H1 (cell line): ENCODE measurements at regions not wholly inside any gene's neighbourhood (a gene's known extent, or its start where the extent isn't known, plus 50 kb on each side); places are given as distances from the start of the nearest gene placed in this dataset.

Experiments
- CTCF ChIA-PET: fragments of 300-600 bp; sonication (Branson Sonifier 250); formaldehyde crosslinking; loops from one replicate; lab custom pipeline; 2021; ENCODE audit not compliant: partially characterized antibody; lab: Charles Lee
- POLR2A ChIA-PET: fragments of 300-600 bp; sonication (Branson Sonifier 250); formaldehyde crosslinking; loops from one replicate; lab custom pipeline; 2021; ENCODE audit warnings: inconsistent platforms; ENCODE audit not compliant: partially characterized antibody; lab: Charles Lee
- DNase-seq, 2 experiments: peaks; one replicate each; pipeline versions ENCODE4 v3.0.0 to v3.0.0-alpha.2; 2010 to 2022; ENCODE audit warnings: low spot score in 2 of 2, low read depth in 1 of 2, mixed read lengths in 1 of 2
- FAIRE-seq: peaks from 2 replicates; lab custom pipeline; 2011; peaks lifted over from hg19 to GRCh38; lab: Jason Lieb, UNC
- H2AFZ ChIP-seq: 2 replicates; pipeline ENCODE4 v1.8.1; 2012; ENCODE audit warnings: low read length, inconsistent platforms
- H2AK5ac ChIP-seq: 2 replicates; pipeline ENCODE4 v1.6.1; 2013; ENCODE audit warnings: low read depth, low read length
- H2BK120ac ChIP-seq: replicated peaks from 2 replicates; pipeline ENCODE3; 2013; ENCODE audit warnings: low read depth, low read length, inconsistent platforms
- H2BK12ac ChIP-seq: 2 replicates; pipeline ENCODE4 v1.6.1; 2013; ENCODE audit warnings: low read depth, low read length
- H2BK15ac ChIP-seq: 2 replicates; pipeline ENCODE4 v1.6.1; 2013; ENCODE audit warnings: low read length
- H2BK20ac ChIP-seq: 2 replicates; pipeline ENCODE4 v1.6.1; 2013; ENCODE audit warnings: low read length
- H2BK5ac ChIP-seq: 2 replicates; pipeline ENCODE4 v1.6.1; 2013; ENCODE audit warnings: low read depth, low read length
- H3K14ac ChIP-seq: 2 replicates; pipeline ENCODE4 v1.6.1; 2013; ENCODE audit warnings: inconsistent platforms; ENCODE audit not compliant: insufficient read length
- H3K18ac ChIP-seq: 2 replicates; pipeline ENCODE4 v1.6.1; 2013; ENCODE audit warnings: low read length; ENCODE audit errors: extremely low read depth
- H3K23ac ChIP-seq: 2 replicates; pipeline ENCODE4 v1.6.1; 2013; ENCODE audit warnings: inconsistent platforms; ENCODE audit not compliant: insufficient read length
- H3K23me2 ChIP-seq: 2 replicates; pipeline ENCODE4 v1.6.1; 2013; ENCODE audit warnings: low read depth, low read length
- H3K27ac ChIP-seq: 2 replicates; pipeline ENCODE4 v1.6.1; 2011; ENCODE audit warnings: low read depth, low read length, inconsistent platforms
- H3K27me3 ChIP-seq, 4 experiments: replicated peaks in 1 of 4; 1 replicate in 1 of 4; 2 replicates in 3 of 4; pipeline versions ENCODE4 v1.6.1 to v1.8.1; 2011 to 2013; ENCODE audit warnings: low read length in 3 of 4, mild to moderate bottlenecking in 3 of 4, inconsistent platforms in 2 of 4, mixed read lengths in 2 of 4, moderate library complexity in 1 of 4; ENCODE audit not compliant: control insufficient read depth in 3 of 4, insufficient read depth in 3 of 4; ENCODE audit errors: extremely low read depth in 1 of 4
- H3K36me3 ChIP-seq, 4 experiments: 2 replicates each; pipeline versions ENCODE4 v1.6.1 to v1.8.1; 2011 to 2013; ENCODE audit warnings: mild to moderate bottlenecking in 4 of 4, low read length in 3 of 4, moderate library complexity in 2 of 4, control low read depth in 1 of 4, inconsistent platforms in 1 of 4; ENCODE audit not compliant: insufficient read depth in 4 of 4, control insufficient read depth in 2 of 4
- H3K4ac ChIP-seq: replicated peaks from 2 replicates; pipeline ENCODE3; 2013; ENCODE audit warnings: low read length, low read depth, mixed read lengths, inconsistent platforms; ENCODE audit not compliant: insufficient read length
- H3K4me1 ChIP-seq, 4 experiments: replicated peaks in 1 of 4; 1 replicate in 1 of 4; 2 replicates in 3 of 4; pipeline versions ENCODE4 v1.6.1 to v1.8.1; 2011 to 2013; ENCODE audit warnings: low read length in 3 of 4, inconsistent platforms in 2 of 4, mixed read lengths in 1 of 4; ENCODE audit not compliant: insufficient read depth in 4 of 4, control insufficient read depth in 3 of 4
- H3K4me2 ChIP-seq, 2 experiments: 2 replicates each; pipeline versions ENCODE4 v1.6.1 to v1.8.1; 2011 to 2013; ENCODE audit warnings: low read depth in 2 of 2, low read length in 2 of 2, control low read depth in 1 of 2, inconsistent platforms in 1 of 2, mild to moderate bottlenecking in 1 of 2; ENCODE audit not compliant: insufficient read depth in 1 of 2
- H3K4me3 ChIP-seq, 4 experiments: fragments of 200-600, 300-600 bp in 1 of 4; sonication (generic), shearing (Covaris generic), sonication (Bioruptor Twin) in 1 of 4; 2 replicates each; pipeline versions ENCODE4 v1.5.1 to v1.8.1; 2011 to 2016; ENCODE audit warnings: low read length in 4 of 4, low read depth in 3 of 4, control low read depth in 2 of 4, inconsistent platforms in 2 of 4, mild to moderate bottlenecking in 2 of 4, mixed read lengths in 1 of 4, moderate library complexity in 1 of 4; ENCODE audit not compliant: insufficient read depth in 2 of 4; ENCODE audit errors: extremely low read depth in 1 of 4
- H3K56ac ChIP-seq: replicated peaks from 2 replicates; pipeline ENCODE3; 2013; ENCODE audit warnings: low read depth, mild to moderate bottlenecking, mixed read lengths, low read length, inconsistent platforms; ENCODE audit not compliant: insufficient read length
- H3K79me1 ChIP-seq: 2 replicates; pipeline ENCODE4 v1.6.1; 2013; ENCODE audit warnings: low read depth, low read length, control low read depth
- H3K79me2 ChIP-seq, 2 experiments: 2 replicates each; pipeline versions ENCODE4 v1.6.1 to v1.8.1; 2012 to 2013; ENCODE audit warnings: low read length in 2 of 2, mild to moderate bottlenecking in 2 of 2, inconsistent platforms in 1 of 2; ENCODE audit not compliant: insufficient read depth in 2 of 2, control insufficient read depth in 1 of 2
- H3K9ac ChIP-seq, 4 experiments: replicated peaks in 1 of 4; 1 replicate in 1 of 4; 2 replicates in 3 of 4; pipeline versions ENCODE4 v1.6.1 to v1.8.1; 2011 to 2013; ENCODE audit warnings: low read depth in 3 of 4, low read length in 3 of 4, control low read depth in 2 of 4, mild to moderate bottlenecking in 2 of 4, moderate library complexity in 2 of 4, inconsistent platforms in 1 of 4; ENCODE audit errors: extremely low read depth in 1 of 4
- H3K9me3 ChIP-seq, 2 experiments: 2 replicates each; pipeline versions ENCODE4 v1.6.1 to v1.8.1; 2012 to 2013; ENCODE audit warnings: mild to moderate bottlenecking in 2 of 2, moderate library complexity in 2 of 2, control low read depth in 1 of 2, inconsistent platforms in 1 of 2, low read depth in 1 of 2, low read length in 1 of 2, mixed read lengths in 1 of 2; ENCODE audit not compliant: insufficient read depth in 2 of 2
- H4K20me1 ChIP-seq, 2 experiments: replicated peaks in 1 of 2; 2 replicates each; pipeline versions ENCODE3 to v1.8.1; 2011 to 2013; ENCODE audit warnings: inconsistent platforms in 2 of 2, low read length in 2 of 2, mild to moderate bottlenecking in 1 of 2; ENCODE audit not compliant: insufficient read depth in 2 of 2, control insufficient read depth in 1 of 2
- H4K5ac ChIP-seq: 2 replicates; pipeline ENCODE4 v1.6.1; 2013; ENCODE audit warnings: low read length, low read depth, mixed read lengths, inconsistent platforms; ENCODE audit not compliant: insufficient read length
- H4K8ac ChIP-seq: 2 replicates; pipeline ENCODE4 v1.8.0; 2013; ENCODE audit warnings: mild to moderate bottlenecking, moderate library complexity, low read length, inconsistent platforms; ENCODE audit not compliant: insufficient read depth; ENCODE audit errors: extremely low read depth
- H4K91ac ChIP-seq: replicated peaks from 2 replicates; pipeline ENCODE3; 2013; ENCODE audit warnings: low read length, mixed read lengths, inconsistent platforms; ENCODE audit not compliant: insufficient read length
- BACH1 ChIP-seq: IDR thresholded peaks from 2 replicates; pipeline ENCODE4 v1.6.1; 2012; ENCODE audit warnings: low read length, improper control_type of control experiment
- BRCA1 ChIP-seq: IDR thresholded peaks from 2 replicates; pipeline ENCODE4 v1.6.1; 2012; ENCODE audit warnings: low read depth, low read length, improper control_type of control experiment
- CHD2 ChIP-seq: IDR thresholded peaks from 2 replicates; pipeline ENCODE4 v1.6.1; 2012; ENCODE audit warnings: low read length, improper control_type of control experiment
- JUN ChIP-seq: IDR thresholded peaks from 2 replicates; pipeline ENCODE4 v1.6.1; 2011; ENCODE audit warnings: low read depth, mild to moderate bottlenecking, improper control_type of control experiment, low read length
- KDM1A ChIP-seq: fragments of 200-600, 300-600 bp; sonication (generic); IDR thresholded peaks from 2 replicates; pipeline ENCODE4 v1.7.1; 2016; ENCODE audit warnings: mild to moderate bottlenecking, low read length, borderline replicate concordance
- KDM5A ChIP-seq: fragments of 200-600 bp; IDR thresholded peaks from 2 replicates; pipeline ENCODE4 v1.7.1; 2012; ENCODE audit warnings: mild to moderate bottlenecking, low read length, inconsistent platforms, mixed read lengths
- RAD21 ChIP-seq, 2 experiments: IDR thresholded peaks in 1 of 2; conservative IDR thresholded peaks in 1 of 2; 2 replicates each; pipeline ENCODE4 v1.6.1; 2011; ENCODE audit warnings: low read depth in 2 of 2, low read length in 2 of 2, improper control_type of control experiment in 1 of 2, inconsistent platforms in 1 of 2, mild to moderate bottlenecking in 1 of 2, moderate library complexity in 1 of 2
- SIRT6 ChIP-seq: IDR thresholded peaks from one replicate; pipeline ENCODE4 v1.7.1; 2012; ENCODE audit warnings: low read length, inconsistent platforms
- TAF7 ChIP-seq: optimal IDR thresholded peaks from 2 replicates; pipeline ENCODE3; 2011; ENCODE audit warnings: low read depth, mild to moderate bottlenecking, inconsistent platforms, low read length, moderate library complexity, borderline replicate concordance
- TCF12 ChIP-seq: IDR thresholded peaks from 2 replicates; pipeline ENCODE4 v1.6.1; 2011; ENCODE audit warnings: low read depth, mild to moderate bottlenecking, low read length
- WGBS, 2 experiments: shearing (Covaris generic) in 1 of 2; methylation state at CpG; one replicate each; pipeline versions ENCODE4 v1.1.6 to v1.1.7; 2013 to 2015; ENCODE audit warnings: low lambda C conversion rate in 2 of 2, mixed read lengths in 2 of 2, inconsistent platforms in 1 of 2, low coverage in 1 of 2, missing lambda C conversion rate in 1 of 2; ENCODE audit not compliant: insufficient replicate concordance in 2 of 2, insufficient coverage in 1 of 2, insufficient read length in 1 of 2; ENCODE audit errors: extremely low coverage in 1 of 2, missing lambda C conversion rate in 1 of 2; 5-methylcytosine and 5-hydroxymethylcytosine counted together
- TF ChIP-seq, protein P1 (sequence below): IDR thresholded peaks from 2 replicates; pipeline ENCODE4 v1.6.1; 2011; ENCODE audit warnings: low read length, improper control_type of control experiment

DNA sequence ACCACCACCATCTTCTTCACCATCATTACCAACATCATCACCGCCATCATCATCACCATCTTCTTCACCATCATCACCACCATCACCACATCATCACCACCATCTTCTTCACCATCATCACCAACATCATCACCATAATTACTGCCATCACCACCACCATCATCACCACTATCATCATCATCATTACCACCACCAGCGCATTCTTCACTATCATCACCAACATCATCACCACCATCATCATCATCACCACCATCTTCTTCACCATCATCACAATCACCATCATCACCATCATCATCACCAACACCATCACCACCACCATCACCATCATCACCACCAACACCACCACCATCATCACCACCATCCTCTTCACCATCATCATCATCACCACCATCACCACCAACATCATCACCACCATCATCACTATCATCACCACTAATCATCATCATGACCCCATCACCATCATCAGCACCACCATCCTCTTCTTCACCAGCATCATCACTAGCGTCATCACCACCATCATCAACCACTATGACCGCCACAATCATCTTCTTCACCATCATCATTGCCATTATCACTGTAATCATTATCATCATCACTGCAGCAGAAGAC is 303.8 kb downstream of the CTTN start:
- H4K8ac ChIP-seq = no peak overlapping the region
- peaks cover 0 to 15% (median 3%) of the 10 kb centered on the region in 4 experiments; a peak in 3 of 7 replicates for H3K4me1 ChIP-seq
- no peaks in the 10 kb centered on the region for H3K27me3 ChIP-seq
- no peak overlapping the region for H3K23ac ChIP-seq
- no peak overlapping the region for H2BK15ac ChIP-seq
- H2AK5ac ChIP-seq = peak overlapping the region; percentile 90
- no peak overlapping the region for H3K4me3 ChIP-seq
- H2BK5ac ChIP-seq = no peak overlapping the region
- H4K91ac ChIP-seq = no peak overlapping the region
- TF ChIP-seq JUN (no peak), KDM1A (no peak), KDM5A (no peak), TAF7 (no peak), RAD21 (IDR thresholded peaks at IDR 0.05 in 1 of 2, conservative IDR thresholded peaks at IDR 0.05 in 1 of 2; ENCODE audit: low read depth in 2 of 2, low read length in 2 of 2) (no peak), BRCA1 (no peak), BACH1 (no peak), CHD2 (no peak), SIRT6 (no peak), TCF12 (no peak)
- TF ChIP-seq, protein P1, sequence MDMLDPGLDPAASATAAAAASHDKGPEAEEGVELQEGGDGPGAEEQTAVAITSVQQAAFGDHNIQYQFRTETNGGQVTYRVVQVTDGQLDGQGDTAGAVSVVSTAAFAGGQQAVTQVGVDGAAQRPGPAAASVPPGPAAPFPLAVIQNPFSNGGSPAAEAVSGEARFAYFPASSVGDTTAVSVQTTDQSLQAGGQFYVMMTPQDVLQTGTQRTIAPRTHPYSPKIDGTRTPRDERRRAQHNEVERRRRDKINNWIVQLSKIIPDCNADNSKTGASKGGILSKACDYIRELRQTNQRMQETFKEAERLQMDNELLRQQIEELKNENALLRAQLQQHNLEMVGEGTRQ = no peak
- H3K27ac ChIP-seq = no peak overlapping the region
- no peak overlapping the region for H2AFZ ChIP-seq
- no peaks in the 10 kb centered on the region for H3K36me3 ChIP-seq
- H4K5ac ChIP-seq = no peak overlapping the region
- peaks cover 0 to 8% of the 10 kb centered on the region in 2 experiments for H4K20me1 ChIP-seq
- ChIA-PET POLR2A (no interaction called here), CTCF (no interaction called here)
- H3K56ac ChIP-seq = peak overlapping the region; percentile 91
- H3K18ac ChIP-seq = no peak overlapping the region
- DNase-seq (no peak), FAIRE-seq (no peak)
- no peak overlapping the region for H3K14ac ChIP-seq
- no peak overlapping the region for H3K9ac ChIP-seq
- no peak overlapping the region for H2BK20ac ChIP-seq
- 0 out of 2 replicates have a peak, but pooled peaks cover 3% of the 10 kb centered on the region for H3K79me1 ChIP-seq
- H3K4me2 ChIP-seq = no peak overlapping the region
- H3K4ac ChIP-seq = no peak overlapping the region
- no peak overlapping the region for H2BK12ac ChIP-seq
- H3K23me2 ChIP-seq = peaks cover 7% of the 10 kb centered on the region; the same call in 1 of the 2 replicates
- H2BK120ac ChIP-seq = no peak overlapping the region
- peaks cover 0 to 4% of the 10 kb centered on the region in 2 experiments; a peak in 2 of 4 replicates for H3K9me3 ChIP-seq
- 93% methylated on average over 4 of the region's 4 CpGs; no CpG with 5 or more reads in 1 of the 2 experiments for WGBS, 2 experiments
- H3K79me2 ChIP-seq = 0 out of 4 replicates have a peak, but pooled peaks cover 0 to 7% of the 10 kb centered on the region in 2 experiments
